H9 (cell line): ENCODE measurements at regions not wholly inside any gene's neighbourhood (a gene's known extent, or its start where the extent isn't known, plus 50 kb on each side); places are given as distances from the start of the nearest gene placed in this dataset.

ENCODE experiments used
- DNase-seq: peaks from one replicate; pipeline ENCODE4 v3.0.0-alpha.2; 2017
- H2AFZ ChIP-seq: one replicate; pipeline ENCODE4 v1.6.1; 2013; ENCODE audit warnings: mild to moderate bottlenecking, low read length, control low read depth, moderate library complexity
- H2AK5ac ChIP-seq: 2 replicates; pipeline ENCODE4 v1.6.1; 2013; ENCODE audit warnings: low read length, control low read depth, mixed read lengths; ENCODE audit not compliant: insufficient read length
- H2BK120ac ChIP-seq: one replicate; pipeline ENCODE4 v1.6.1; 2013; ENCODE audit warnings: low read depth, mild to moderate bottlenecking, low read length, control low read depth, inconsistent platforms; ENCODE audit not compliant: poor library complexity, severe bottlenecking
- H2BK12ac ChIP-seq: 2 replicates; pipeline ENCODE4 v1.6.1; 2013; ENCODE audit warnings: low read length, control low read depth, mixed read lengths, low read depth; ENCODE audit not compliant: insufficient read length
- H2BK15ac ChIP-seq: 2 replicates; pipeline ENCODE4 v1.6.1; 2013; ENCODE audit warnings: low read depth, low read length, control low read depth
- H2BK20ac ChIP-seq: one replicate; pipeline ENCODE4 v1.6.1; 2013; ENCODE audit warnings: low read depth, mild to moderate bottlenecking, low read length, control low read depth, inconsistent platforms; ENCODE audit not compliant: poor library complexity, severe bottlenecking
- H2BK5ac ChIP-seq: 2 replicates; pipeline ENCODE4 v1.6.1; 2013; ENCODE audit warnings: low read length, control low read depth, mixed read lengths; ENCODE audit not compliant: insufficient read length
- H3K14ac ChIP-seq: 2 replicates; pipeline ENCODE4 v1.6.1; 2013; ENCODE audit warnings: low read length, control low read depth; ENCODE audit not compliant: insufficient read depth
- H3K18ac ChIP-seq: 2 replicates; pipeline ENCODE4 v1.6.1; 2013; ENCODE audit warnings: low read depth, mild to moderate bottlenecking, mixed read lengths, low read length, control low read depth; ENCODE audit not compliant: insufficient read length
- H3K23ac ChIP-seq: 2 replicates; pipeline ENCODE4 v1.6.1; 2013; ENCODE audit warnings: low read length, control low read depth, mixed read lengths, low read depth; ENCODE audit not compliant: insufficient read length
- H3K23me2 ChIP-seq: 2 replicates; pipeline ENCODE4 v1.6.1; 2013; ENCODE audit warnings: low read depth, mild to moderate bottlenecking, mixed read lengths, low read length, control low read depth; ENCODE audit not compliant: insufficient read length, poor library complexity, severe bottlenecking
- H3K27ac ChIP-seq: 2 replicates; pipeline ENCODE4 v1.5.1; 2013; ENCODE audit warnings: low read length, control low read depth, mixed read lengths, low read depth; ENCODE audit not compliant: insufficient read length
- H3K27me3 ChIP-seq: 2 replicates; pipeline ENCODE4 v1.6.1; 2013; ENCODE audit warnings: low read length, control low read depth, inconsistent platforms; ENCODE audit not compliant: insufficient read depth
- H3K4ac ChIP-seq: 2 replicates; pipeline ENCODE4 v1.6.1; 2013; ENCODE audit warnings: low read depth, mild to moderate bottlenecking, control low read depth, inconsistent platforms, low read length, moderate library complexity
- H3K4me1 ChIP-seq: 2 replicates; pipeline ENCODE4 v1.6.1; 2013; ENCODE audit warnings: low read length, control low read depth, inconsistent platforms; ENCODE audit not compliant: insufficient read depth
- H3K4me2 ChIP-seq: 2 replicates; pipeline ENCODE4 v1.6.1; 2013; ENCODE audit warnings: low read length, control low read depth, mixed read lengths; ENCODE audit not compliant: insufficient read length, insufficient read depth
- H3K56ac ChIP-seq: 2 replicates; pipeline ENCODE4 v1.6.1; 2013; ENCODE audit warnings: low read depth, mild to moderate bottlenecking, mixed read lengths, low read length, control low read depth; ENCODE audit not compliant: insufficient read length
- H3K79me1 ChIP-seq: 2 replicates; pipeline ENCODE4 v1.6.1; 2013; ENCODE audit warnings: low read depth, mild to moderate bottlenecking, moderate library complexity, low read length, control low read depth, inconsistent platforms; ENCODE audit not compliant: insufficient read depth, poor library complexity, severe bottlenecking
- H3K79me2 ChIP-seq: 2 replicates; pipeline ENCODE4 v1.6.1; 2013; ENCODE audit warnings: low read length, control low read depth, inconsistent platforms; ENCODE audit not compliant: insufficient read depth
- H3K9ac ChIP-seq: 2 replicates; pipeline ENCODE4 v1.6.1; 2013; ENCODE audit warnings: low read length, control low read depth, mixed read lengths; ENCODE audit not compliant: insufficient read length; ENCODE audit errors: extremely low read depth
- H3K9me3 ChIP-seq: one replicate; pipeline ENCODE4 v1.6.1; 2013; ENCODE audit warnings: low read depth, low read length, inconsistent platforms; ENCODE audit not compliant: control insufficient read depth
- H3T11ph ChIP-seq: one replicate; pipeline ENCODE4 v1.6.1; 2013; ENCODE audit warnings: mild to moderate bottlenecking, low read length, control low read depth, inconsistent platforms
- H4K20me1 ChIP-seq: one replicate; pipeline ENCODE4 v1.6.1; 2013; ENCODE audit not compliant: control insufficient read depth, insufficient read length, insufficient read depth
- H4K5ac ChIP-seq: 2 replicates; pipeline ENCODE4 v1.6.1; 2013; ENCODE audit warnings: low read depth, mild to moderate bottlenecking, mixed read lengths, low read length, control low read depth; ENCODE audit not compliant: insufficient read length
- H4K8ac ChIP-seq: replicated peaks from 2 replicates; pipeline ENCODE4 v1.6.1; 2013; ENCODE audit warnings: low read length, control low read depth, mixed read lengths, low read depth; ENCODE audit not compliant: insufficient read length
- H4K91ac ChIP-seq: 2 replicates; pipeline ENCODE4 v1.6.1; 2013; ENCODE audit warnings: low read depth, mild to moderate bottlenecking, moderate library complexity, mixed read lengths, low read length, control low read depth; ENCODE audit not compliant: insufficient read length
- H3K27ac Mint-ChIP-seq, 3 experiments: 2 replicates in 2 of 3; 3 replicates in 1 of 3; pipeline ENCODE4 v1.8.0; 2020 to 2021; ENCODE audit warnings: mixed read lengths in 3 of 3, mild to moderate bottlenecking in 1 of 3, moderate library complexity in 1 of 3
- H3K27me3 Mint-ChIP-seq: 2 replicates; pipeline ENCODE4 v1.8.0; 2021; ENCODE audit warnings: low read depth, mild to moderate bottlenecking, moderate library complexity, mixed read lengths
- H3K36me3 Mint-ChIP-seq, 3 experiments: 2 replicates in 2 of 3; 3 replicates in 1 of 3; pipeline ENCODE4 v1.8.0; 2020 to 2021; ENCODE audit warnings: low read depth in 3 of 3, mixed read lengths in 3 of 3; ENCODE audit not compliant: insufficient read depth in 1 of 3
- H3K4me1 Mint-ChIP-seq, 2 experiments: 2 replicates each; pipeline ENCODE4 v1.8.0; 2020; ENCODE audit warnings: mixed read lengths in 2 of 2
- H3K4me3 Mint-ChIP-seq, 2 experiments: 2 replicates in 1 of 2; 3 replicates in 1 of 2; pipeline ENCODE4 v1.8.0; 2020 to 2021; ENCODE audit warnings: mild to moderate bottlenecking in 2 of 2, mixed read lengths in 2 of 2, moderate library complexity in 1 of 2
- H3K9me3 Mint-ChIP-seq, 2 experiments: 2 replicates in 1 of 2; 3 replicates in 1 of 2; pipeline ENCODE4 v1.8.0; 2020; ENCODE audit warnings: mild to moderate bottlenecking in 2 of 2, mixed read lengths in 2 of 2, moderate library complexity in 1 of 2
- CTCF ChIP-seq: fragments of 200-600 bp; sonication (generic); conservative IDR thresholded peaks from 3 replicates; pipeline ENCODE4 v1.8.0; 2021; ENCODE audit warnings: antibody characterized with exemption, mild to moderate bottlenecking
- WGBS: extraction: QIAGEN DNeasy Blood & Tissue Kit; methylation state at CpG from one replicate; pipeline ENCODE4 v1.1.7; 2013; ENCODE audit warnings: missing lambda C conversion rate, low lambda C conversion rate, mixed read lengths; ENCODE audit not compliant: insufficient read length; ENCODE audit errors: extremely low coverage; 5-methylcytosine and 5-hydroxymethylcytosine counted together

- Histone ChIP-seq H3K79me1 (no peaks in the 10 kb centered on the region), H3K4me1 (no peaks in the 10 kb centered on the region), H2BK12ac (no peak overlapping the region), H3K14ac (no peak overlapping the region), H3K23me2 (no peaks in the 10 kb centered on the region), H3K4me2 (no peak overlapping the region), H3K9me3 (no peaks in the 10 kb centered on the region), H3K23ac (no peak overlapping the region), H3K27me3 (no peaks in the 10 kb centered on the region), H2AK5ac (no peak overlapping the region), H4K91ac (no peak overlapping the region), H4K8ac (no peak overlapping the region), H3K56ac (no peak overlapping the region), H4K5ac (no peak overlapping the region), H3K18ac (no peak overlapping the region), H2BK20ac (no peak overlapping the region), H3K4ac (no peak overlapping the region), H3K79me2 (no peaks in the 10 kb centered on the region), H3T11ph (no peak overlapping the region), H2BK15ac (no peak overlapping the region), H3K9ac (no peak overlapping the region), H2AFZ (no peak overlapping the region), H2BK120ac (no peak overlapping the region), H4K20me1 (no peaks in the 10 kb centered on the region), H3K27ac (no peak overlapping the region), H2BK5ac (no peak overlapping the region)
- Mint-ChIP-seq H3K9me3 (peaks cover 10% of the 10 kb centered on the region in 2 experiments), H3K27ac (no peak overlapping the region), H3K4me1 (peaks cover 4 to 9% of the 10 kb centered on the region in 2 experiments), H3K36me3 (peaks cover 0 to 12% (median 11%) of the 10 kb centered on the region in 3 experiments; a peak in 5 of 7 replicates), H3K4me3 (no peak overlapping the region), H3K27me3 (peaks cover 9% of the 10 kb centered on the region)
- WGBS, result 100% methylated on average over 1 of the region's 6 CpGs
- no peak for TF ChIP-seq CTCF
- DNase-seq, result no peak
These were observed 147.7 kb upstream of the DTNA start for GRCh38 chr18:34562252-34562870.
